ENCODE measurements at regions not wholly inside any gene's neighbourhood (a gene's known extent, or its start where the extent isn't known, plus 50 kb on each side); places are given as distances from the start of the nearest gene placed in this dataset.

DNA sequence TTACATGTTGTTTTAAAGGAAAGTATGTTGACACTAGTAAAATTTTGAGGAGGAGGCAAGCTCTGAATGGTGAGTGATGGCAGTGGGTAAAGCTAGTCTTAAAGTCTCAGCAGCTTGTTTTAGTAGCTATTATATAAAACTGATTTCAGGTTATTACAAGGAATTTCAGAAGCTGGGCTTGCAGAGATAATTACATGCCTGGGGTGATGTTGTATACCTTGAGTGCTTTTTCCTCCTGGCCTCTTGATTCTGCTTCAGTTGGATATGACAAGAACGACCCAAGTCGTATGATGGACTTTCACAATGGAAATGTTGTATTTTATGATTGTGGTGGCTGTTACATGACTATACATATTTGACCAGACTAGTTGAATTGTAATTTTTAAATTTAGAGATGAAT lies 175.5 kb upstream of the ADGRL3 start:
- DNase-seq, result no peak
- in situ Hi-C loops (cut with HindIII; ENCODE audit: low pct_ligation_motif_present, low sequenced_read_pairs), result no loop called here
- no peak overlapping the region for H3K4me3 ChIP-seq (ENCODE audit: low read depth, low read length)
- H3K27ac ChIP-seq, result no peak overlapping the region
- TF ChIP-seq, protein P1, sequence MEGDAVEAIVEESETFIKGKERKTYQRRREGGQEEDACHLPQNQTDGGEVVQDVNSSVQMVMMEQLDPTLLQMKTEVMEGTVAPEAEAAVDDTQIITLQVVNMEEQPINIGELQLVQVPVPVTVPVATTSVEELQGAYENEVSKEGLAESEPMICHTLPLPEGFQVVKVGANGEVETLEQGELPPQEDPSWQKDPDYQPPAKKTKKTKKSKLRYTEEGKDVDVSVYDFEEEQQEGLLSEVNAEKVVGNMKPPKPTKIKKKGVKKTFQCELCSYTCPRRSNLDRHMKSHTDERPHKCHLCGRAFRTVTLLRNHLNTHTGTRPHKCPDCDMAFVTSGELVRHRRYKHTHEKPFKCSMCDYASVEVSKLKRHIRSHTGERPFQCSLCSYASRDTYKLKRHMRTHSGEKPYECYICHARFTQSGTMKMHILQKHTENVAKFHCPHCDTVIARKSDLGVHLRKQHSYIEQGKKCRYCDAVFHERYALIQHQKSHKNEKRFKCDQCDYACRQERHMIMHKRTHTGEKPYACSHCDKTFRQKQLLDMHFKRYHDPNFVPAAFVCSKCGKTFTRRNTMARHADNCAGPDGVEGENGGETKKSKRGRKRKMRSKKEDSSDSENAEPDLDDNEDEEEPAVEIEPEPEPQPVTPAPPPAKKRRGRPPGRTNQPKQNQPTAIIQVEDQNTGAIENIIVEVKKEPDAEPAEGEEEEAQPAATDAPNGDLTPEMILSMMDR (IDR thresholded peaks at IDR 0.05; ENCODE audit: low read depth, low read length, missing control alignments), result no peak
- no peaks in the 10 kb centered on the region for H3K36me3 ChIP-seq (replicated peaks)
- H3K27me3 ChIP-seq (replicated peaks), result no peaks in the 10 kb centered on the region

GRCh38 chr4:61027939-61028338 lies 172.2 kb upstream of the ADGRL3 start:
- Histone ChIP-seq H3K27ac (no peak overlapping the region), H3K4me3 (ENCODE audit: low read depth, low read length) (no peak overlapping the region), H3K36me3 (replicated peaks) (no peaks in the 10 kb centered on the region), H3K27me3 (replicated peaks) (no peaks in the 10 kb centered on the region)
- TF ChIP-seq, protein P1 (IDR thresholded peaks at IDR 0.05; ENCODE audit: low read depth, low read length, missing control alignments), result no peak
- in situ Hi-C loops (cut with HindIII; ENCODE audit: low pct_ligation_motif_present, low sequenced_read_pairs), result no loop called here
- DNase-seq, result no peak

GRCh38 chr4:61036071-61036684 lies 163.9 kb upstream of the ADGRL3 start:
- Histone ChIP-seq H3K27me3 (replicated peaks) (no peaks in the 10 kb centered on the region), H3K4me3 (ENCODE audit: low read depth, low read length) (no peak overlapping the region), H3K36me3 (replicated peaks) (no peaks in the 10 kb centered on the region), H3K27ac (no peak overlapping the region)
- DNase-seq, result no peak
- TF ChIP-seq, protein P1 (IDR thresholded peaks at IDR 0.05; ENCODE audit: low read depth, low read length, missing control alignments), result no peak
- in situ Hi-C loops (cut with HindIII; ENCODE audit: low pct_ligation_motif_present, low sequenced_read_pairs), result no loop called here

- H3K36me3 ChIP-seq (replicated peaks), result no peaks in the 10 kb centered on the region
- no peak overlapping the region for H3K27ac ChIP-seq
- H3K27me3 ChIP-seq (replicated peaks), result no peaks in the 10 kb centered on the region
- in situ Hi-C loops (cut with HindIII; ENCODE audit: low pct_ligation_motif_present, low sequenced_read_pairs), result no loop called here
- DNase-seq, result no peak
- TF ChIP-seq, protein P1 (IDR thresholded peaks at IDR 0.05; ENCODE audit: low read depth, low read length, missing control alignments), result no peak
- H3K4me3 ChIP-seq (ENCODE audit: low read depth, low read length), result no peak overlapping the region
Measured at GRCh38 chr4:61041527-61041926, 158.6 kb upstream of the ADGRL3 start.

DNA sequence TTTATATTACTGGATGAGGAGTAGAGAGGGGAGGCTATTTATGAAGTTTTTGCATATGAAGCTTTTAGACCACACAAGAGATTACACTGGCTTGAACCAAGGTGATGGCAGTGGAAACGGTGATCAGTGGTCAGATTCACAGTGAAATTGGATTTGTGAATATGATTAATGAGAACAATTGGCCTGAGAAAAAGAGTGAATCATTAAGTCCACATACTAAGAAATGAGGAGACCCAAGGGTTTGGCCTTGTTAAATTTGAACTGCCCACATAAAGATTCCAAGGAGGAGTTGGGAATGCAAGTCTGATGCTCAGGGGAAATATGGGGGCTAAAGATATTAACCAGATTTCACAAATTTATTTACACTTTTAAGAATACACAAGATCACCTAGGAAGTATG lies 155.3 kb upstream of the ADGRL3 start:
- no peak overlapping the region for H3K27ac ChIP-seq
- no peaks in the 10 kb centered on the region for H3K36me3 ChIP-seq (replicated peaks)
- H3K27me3 ChIP-seq (replicated peaks), result no peaks in the 10 kb centered on the region
- H3K4me3 ChIP-seq (ENCODE audit: low read depth, low read length), result no peak overlapping the region
- TF ChIP-seq, protein P1 (IDR thresholded peaks at IDR 0.05; ENCODE audit: low read depth, low read length, missing control alignments), result no peak
- in situ Hi-C loops (cut with HindIII; ENCODE audit: low pct_ligation_motif_present, low sequenced_read_pairs), result no loop called here
- no peak for DNase-seq

DNA sequence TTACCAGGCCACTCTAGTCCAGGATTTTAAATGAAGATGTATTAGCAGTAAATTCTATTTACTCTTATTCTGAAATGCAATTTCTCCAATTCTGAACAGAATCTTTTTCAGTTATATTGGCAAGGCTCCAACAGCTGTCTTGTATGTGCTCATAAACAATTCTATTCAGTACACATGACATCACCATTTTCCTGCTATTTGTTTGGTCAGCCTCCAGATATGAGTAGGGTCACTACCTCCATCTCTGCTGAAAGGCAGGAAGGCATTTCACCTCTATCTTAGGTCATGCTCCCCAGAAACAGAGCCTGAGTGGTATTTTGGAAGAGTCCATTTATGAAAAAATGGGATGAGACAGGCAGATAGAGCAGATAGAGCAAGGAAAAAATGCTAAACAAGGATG lies 151.1 kb upstream of the ADGRL3 start:
- no peaks in the 10 kb centered on the region for H3K36me3 ChIP-seq (replicated peaks)
- H3K27me3 ChIP-seq (replicated peaks), result no peaks in the 10 kb centered on the region
- no peak for DNase-seq
- H3K27ac ChIP-seq, result no peak overlapping the region
- in situ Hi-C loops (cut with HindIII; ENCODE audit: low pct_ligation_motif_present, low sequenced_read_pairs), result no loop called here
- no peak overlapping the region for H3K4me3 ChIP-seq (ENCODE audit: low read depth, low read length)
- TF ChIP-seq, protein P1 (IDR thresholded peaks at IDR 0.05; ENCODE audit: low read depth, low read length, missing control alignments), result no peak
